HG02571 (cell line): ENCODE measurements at regions not wholly inside any gene's neighbourhood (a gene's known extent, or its start where the extent isn't known, plus 50 kb on each side); places are given as distances from the start of the nearest gene placed in this dataset.
"Not testable (repeated sequence)": the region's sequence is repeated elsewhere in the genome, so short reads cannot be mapped to it uniquely, and the experiment has no call there.

Source experiments
- ATAC-seq: cut with Tn5 transposase; IDR thresholded peaks from one replicate; pipeline ENCODE4 v1.9.1; 2021; ENCODE audit warnings: mild to moderate bottlenecking, moderate library complexity; ENCODE audit not compliant: unreplicated experiment

- no peak for ATAC-seq
Observed at GRCh38 chr7:126179916-126180315, 1072.8 kb downstream of the GRM8 start.

DNA sequence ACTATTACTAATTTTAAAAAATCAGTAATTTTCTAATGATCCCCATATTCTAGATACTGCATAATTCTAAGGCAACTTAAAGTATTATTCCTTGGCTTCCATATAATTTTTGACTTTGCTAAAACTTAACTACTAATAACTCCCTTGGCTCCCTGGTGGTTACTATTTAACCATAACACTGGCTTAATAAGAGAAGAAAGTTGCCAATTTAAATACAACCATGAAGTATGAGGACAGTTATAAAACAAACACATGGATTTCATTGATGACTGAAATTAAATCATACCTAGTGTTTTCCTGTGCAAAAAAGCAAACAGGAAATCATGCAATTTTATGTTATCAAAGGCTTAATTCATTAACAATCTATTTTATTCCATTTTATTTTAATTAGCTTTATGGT lies 1073.9 kb downstream of the GRM8 start:
- ATAC-seq = no peak

GRCh38 chr7:126177782-126178181 lies 1075.0 kb downstream of the GRM8 start:
- no peak for ATAC-seq

- ATAC-seq = no peak
Observed at GRCh38 chr7:126166645-126167044, 1086.1 kb downstream of the GRM8 start.

- ATAC-seq = no peak
Observed at GRCh38 chr7:126163647-126164046, 1089.1 kb downstream of the GRM8 start.

- no peak for ATAC-seq
Observed at GRCh38 chr7:126157391-126157790, 1095.3 kb downstream of the GRM8 start.

- ATAC-seq = no peak
Observed at GRCh38 chr7:126150278-126150958, 1102.3 kb downstream of the GRM8 start.

DNA sequence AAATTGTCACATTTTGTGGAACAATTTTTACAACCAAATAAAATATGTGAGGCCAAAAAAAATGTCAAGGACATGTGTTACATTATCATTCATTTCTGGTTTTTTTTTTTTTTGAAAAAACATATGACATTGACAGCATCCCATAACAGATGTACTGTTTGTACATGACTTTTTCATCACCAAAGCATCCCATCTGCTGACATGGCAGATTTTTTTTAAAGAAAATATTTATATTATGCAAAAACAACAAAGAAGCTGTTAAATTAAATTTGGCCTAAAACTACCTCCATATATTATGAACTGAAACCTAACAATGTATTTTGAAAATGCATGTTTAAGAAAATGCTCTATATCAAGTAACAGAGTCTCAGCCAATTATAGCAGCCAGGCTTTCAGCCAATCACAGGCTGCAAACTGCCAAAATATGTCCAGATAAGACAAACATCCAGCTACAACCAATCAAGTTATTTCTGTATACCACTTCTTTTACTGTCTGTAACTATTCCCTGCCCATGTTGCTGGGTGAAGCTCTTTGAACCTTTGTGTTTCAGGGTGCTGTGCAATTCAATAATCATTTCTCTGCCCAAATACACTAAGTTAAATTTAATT lies 1111.8 kb downstream of the GRM8 start:
- no peak for ATAC-seq

- no peak for ATAC-seq
Observed at GRCh38 chr7:126119981-126120380, 1132.8 kb downstream of the GRM8 start.

- ATAC-seq = no peak
Observed at GRCh38 chr7:126103582-126103981, 1149.2 kb downstream of the GRM8 start.

GRCh38 chr7:126083014-126083413 lies 1153.4 kb upstream of the POT1 start:
- no peak for ATAC-seq

DNA sequence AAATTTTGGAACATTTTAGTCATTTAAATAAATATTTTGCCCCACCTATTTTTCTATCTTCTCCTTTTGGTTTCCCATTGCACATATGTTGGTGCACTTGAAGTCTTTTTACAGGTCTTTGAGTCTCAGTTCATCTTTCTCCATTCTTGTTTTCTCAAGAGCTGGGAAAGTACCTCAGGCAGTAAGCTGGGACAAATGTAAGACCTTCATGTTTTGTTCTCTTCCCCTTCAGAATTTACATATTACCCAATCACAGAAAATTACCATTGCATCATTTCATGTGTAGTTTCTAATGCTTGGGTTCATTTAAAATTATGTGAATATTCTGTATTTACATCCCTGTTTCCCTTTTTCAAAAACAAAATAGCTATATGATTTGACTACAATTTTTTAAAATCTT lies 1150.0 kb upstream of the POT1 start:
- peak; percentile 76 for ATAC-seq

DNA sequence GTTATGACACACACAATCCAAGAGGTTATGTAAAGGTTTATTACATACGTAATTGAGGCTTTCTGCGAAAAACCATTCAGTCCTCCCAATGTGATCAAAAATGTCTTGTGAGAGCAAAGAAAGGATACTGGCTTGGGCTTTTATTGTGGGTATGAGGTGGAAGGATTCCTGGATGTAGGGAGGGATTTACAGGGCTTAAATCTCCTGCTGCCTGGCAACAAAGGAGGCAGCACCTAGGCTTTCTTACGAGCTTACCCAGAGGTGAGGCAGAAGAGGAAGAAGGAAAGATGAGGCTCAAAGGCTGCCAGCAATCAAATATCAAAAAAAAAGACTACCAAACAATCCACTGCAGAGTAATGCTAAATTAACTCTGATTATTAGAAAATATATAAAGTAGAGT lies 1149.5 kb upstream of the POT1 start:
- peak; percentile 9 for ATAC-seq

DNA sequence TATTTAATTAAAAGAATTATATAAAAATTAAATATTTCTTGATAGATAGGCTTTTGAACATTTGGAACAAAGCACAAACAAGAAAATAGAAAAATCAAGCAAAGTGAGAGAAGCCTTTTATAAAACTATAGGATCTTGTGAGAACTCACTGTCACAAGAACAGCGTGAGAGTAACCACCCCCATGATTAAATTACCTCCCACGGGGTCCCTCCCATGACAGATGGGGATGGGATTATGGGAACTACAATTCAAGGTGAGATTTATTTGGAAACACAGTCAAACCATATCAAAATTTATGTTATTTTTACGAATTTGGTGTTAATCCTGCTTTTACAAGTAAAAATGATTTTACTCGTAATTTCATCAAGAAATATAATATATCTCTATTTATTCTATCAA lies 1136.1 kb upstream of the POT1 start:
- ATAC-seq = no peak

- ATAC-seq = no peak
Observed at GRCh38 chr7:126057979-126058378, 1128.4 kb upstream of the POT1 start.

- not testable (repeated sequence) for ATAC-seq
Observed at GRCh38 chr7:126056613-126057012, 1127.0 kb upstream of the POT1 start.

- no peak for ATAC-seq
Observed at GRCh38 chr7:126052229-126052628, 1122.6 kb upstream of the POT1 start.

GRCh38 chr7:126044662-126045061 lies 1115.0 kb upstream of the POT1 start:
- ATAC-seq = no peak

GRCh38 chr7:126041472-126041871 lies 1111.8 kb upstream of the POT1 start:
- no peak for ATAC-seq

- no peak for ATAC-seq
Observed at GRCh38 chr7:126040114-126041045, 1110.8 kb upstream of the POT1 start.

- no peak for ATAC-seq
Observed at GRCh38 chr7:126026421-126027088, 1096.9 kb upstream of the POT1 start.
